ENCODE measurements at regions not wholly inside any gene's neighbourhood (a gene's known extent, or its start where the extent isn't known, plus 50 kb on each side); places are given as distances from the start of the nearest gene placed in this dataset.

GRCh38 chr6:137658287-137658686, 164.1 kb upstream of the OLIG3 start:
- no peak for TF ChIP-seq CTCF (IDR thresholded peaks at IDR 0.05)
- TF ChIP-seq EZH2 (IDR thresholded peaks at IDR 0.05; ENCODE audit: borderline replicate concordance, insufficient read depth, low read depth, low read length, poor library complexity, severe bottlenecking), result no peak
